ENCODE measurements at regions not wholly inside any gene's neighbourhood (a gene's known extent, or its start where the extent isn't known, plus 50 kb on each side); places are given as distances from the start of the nearest gene placed in this dataset.
A peak's percentile ranks its signal among the peaks of the same experiment; 100 is the strongest.
"Not testable (repeated sequence)": the region's sequence is repeated elsewhere in the genome, so short reads cannot be mapped to it uniquely, and the experiment has no call there.

DNA sequence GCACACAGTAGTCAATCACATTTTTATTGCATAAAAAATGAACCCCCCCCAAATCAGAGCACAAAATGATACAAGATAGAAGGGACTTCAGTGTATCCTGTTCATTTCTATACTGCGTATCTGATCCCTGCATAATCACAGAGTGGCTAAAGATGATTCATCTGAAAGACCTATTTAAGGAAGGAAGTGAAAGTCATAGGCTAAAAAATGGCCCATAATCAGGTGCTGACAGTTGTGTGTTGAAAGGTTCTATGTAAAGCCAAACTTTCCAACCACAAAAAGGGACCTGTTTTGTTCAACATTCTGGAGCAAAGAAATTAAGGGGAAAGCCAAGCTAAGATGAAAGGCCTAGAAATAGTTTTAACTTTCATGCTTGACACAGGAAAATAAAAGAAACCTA is 147.8 kb upstream of the ATP2B1 start:
- no peak for DNase-seq (ENCODE audit: low spot score)

DNA sequence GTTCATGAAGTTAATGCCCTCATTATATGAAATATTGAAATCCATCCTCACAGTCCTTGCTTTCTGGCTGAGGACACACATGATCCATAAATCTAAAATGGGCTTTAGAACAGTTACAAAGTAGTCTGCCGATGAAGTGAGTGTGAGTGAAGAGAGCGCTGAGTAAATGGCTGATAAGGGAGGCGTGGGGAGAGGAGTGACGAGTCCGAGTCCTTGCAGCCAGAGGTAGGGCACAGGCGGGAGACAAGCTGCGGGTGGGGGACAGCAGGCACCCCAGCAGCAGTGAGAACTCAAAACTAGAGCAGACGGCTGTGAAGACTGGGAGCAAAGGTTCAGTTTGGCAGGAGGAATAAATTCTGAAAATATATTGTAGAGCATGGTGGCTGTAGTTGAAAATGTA is 140.1 kb upstream of the ATP2B1 start:
- DNase-seq (ENCODE audit: low spot score): no peak

DNA sequence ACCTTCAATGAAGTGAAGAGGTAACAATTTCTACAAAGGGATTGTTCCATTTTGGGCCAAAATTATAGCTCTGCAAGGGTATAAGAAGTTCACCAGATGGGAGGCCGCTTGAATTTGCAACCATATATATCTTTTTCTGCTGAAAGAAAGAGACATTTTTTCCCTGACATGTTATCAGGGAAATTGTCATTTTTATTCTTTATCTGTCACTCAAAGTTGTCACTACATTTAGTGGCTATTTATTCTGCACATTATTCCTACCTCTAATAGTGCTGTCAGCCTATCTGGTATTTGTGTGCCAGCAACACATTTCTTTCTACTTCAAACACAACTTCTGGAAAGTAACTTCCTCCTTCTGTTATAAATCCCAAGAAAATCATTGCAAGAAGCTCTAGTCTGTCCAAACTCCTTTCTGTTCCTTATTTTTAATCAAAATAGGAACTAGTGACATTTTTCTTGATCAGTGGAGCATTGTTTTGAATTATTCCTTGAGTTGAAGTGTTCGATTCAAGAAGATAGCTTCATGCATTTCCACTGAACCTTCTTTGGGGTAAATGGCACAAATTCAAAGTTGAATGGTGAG is 137.9 kb upstream of the ATP2B1 start:
- no peak for DNase-seq (ENCODE audit: low spot score)

DNA sequence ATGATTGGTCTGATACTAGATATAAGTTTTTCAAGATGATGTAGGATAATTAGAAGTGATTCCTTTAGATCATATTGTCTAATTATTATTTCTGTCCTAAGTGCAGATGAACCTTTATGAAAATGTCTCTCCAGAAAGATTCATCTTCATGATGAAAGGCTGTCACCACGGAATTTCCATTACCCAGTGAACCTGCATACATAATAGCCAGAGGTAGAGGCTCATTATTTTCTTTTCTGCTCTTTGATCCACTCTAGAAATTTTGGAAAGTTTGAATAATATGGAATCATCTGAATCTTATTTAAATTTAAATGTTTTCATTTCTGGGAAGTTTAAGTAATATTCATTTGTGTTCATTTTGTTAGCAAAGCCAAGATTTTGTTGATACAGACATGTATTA is 137.1 kb upstream of the ATP2B1 start:
- no peak for DNase-seq (ENCODE audit: low spot score)

DNA sequence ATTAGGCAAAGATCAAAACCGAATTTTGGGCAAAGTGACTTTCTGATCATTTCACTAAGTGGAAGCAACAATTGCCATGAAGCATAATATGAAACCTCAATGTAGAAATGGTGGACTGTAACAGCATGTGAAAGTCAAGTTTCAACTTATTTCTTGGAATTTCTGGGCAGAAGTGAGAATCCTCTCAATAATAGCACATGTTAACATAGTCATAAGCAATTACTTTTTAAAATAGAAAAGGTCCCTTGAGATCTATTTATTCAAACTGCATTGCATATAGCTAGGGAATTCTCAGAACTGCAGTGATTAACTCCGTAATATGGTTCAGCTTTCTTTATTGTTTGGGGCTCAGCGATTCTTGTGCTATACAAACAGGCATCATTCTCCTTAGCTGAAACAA is 136.7 kb upstream of the ATP2B1 start:
- no peak for DNase-seq (ENCODE audit: low spot score)

DNA sequence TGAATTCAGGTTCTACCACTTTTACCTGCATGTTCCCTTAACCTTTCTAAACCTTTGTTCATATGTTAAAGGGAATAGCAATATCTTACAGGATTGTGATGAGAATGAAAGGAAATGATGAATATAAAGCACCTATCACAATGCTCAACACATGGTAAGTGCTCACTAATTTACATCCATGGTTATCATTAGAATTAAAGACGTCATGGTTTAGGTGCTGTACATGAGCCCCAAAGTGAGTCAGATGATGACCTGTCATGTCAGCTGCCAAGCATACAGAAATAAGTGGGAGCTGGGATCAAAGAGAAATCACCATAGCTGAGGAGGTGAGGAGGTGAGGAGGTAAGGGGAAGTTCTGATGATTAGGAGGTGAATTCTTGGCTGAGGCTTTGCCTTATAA is 135.9 kb upstream of the ATP2B1 start:
- no peak for DNase-seq (ENCODE audit: low spot score)

DNA sequence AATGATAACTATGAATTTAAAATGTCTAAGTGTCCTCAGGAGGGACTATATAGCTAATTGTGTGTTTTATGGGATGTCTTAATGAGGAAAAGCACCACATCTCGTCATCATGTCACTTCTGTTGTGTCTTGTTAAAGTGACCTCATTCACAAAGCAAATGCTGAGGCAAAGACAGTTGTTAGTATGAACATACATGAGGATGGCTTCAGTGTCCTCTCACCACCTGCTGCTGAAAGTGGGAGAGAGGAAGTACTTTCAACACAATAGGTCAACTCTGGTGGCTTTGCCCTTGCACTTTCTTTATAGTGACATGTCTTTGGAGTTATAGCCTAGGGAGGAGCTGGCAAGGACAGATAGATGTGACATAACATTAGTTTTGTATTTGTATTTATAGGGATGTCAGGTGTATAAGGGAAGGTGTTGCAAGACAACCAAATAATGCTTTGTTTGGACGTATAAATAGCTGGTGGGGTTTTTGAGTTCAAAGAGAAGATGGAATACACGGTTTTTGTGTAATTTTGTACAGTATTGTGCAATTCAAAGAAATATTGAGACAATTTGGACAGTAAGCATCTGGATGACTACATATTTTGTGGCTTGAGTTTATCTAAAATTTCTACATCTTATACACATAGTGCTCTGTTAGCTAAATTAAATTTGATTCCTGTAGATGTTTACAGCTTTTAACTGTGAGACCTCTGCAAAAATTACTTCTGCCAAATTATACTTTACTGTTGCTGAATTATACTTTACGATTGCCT is 131.7 kb upstream of the ATP2B1 start:
- DNase-seq (ENCODE audit: low spot score): no peak

DNA sequence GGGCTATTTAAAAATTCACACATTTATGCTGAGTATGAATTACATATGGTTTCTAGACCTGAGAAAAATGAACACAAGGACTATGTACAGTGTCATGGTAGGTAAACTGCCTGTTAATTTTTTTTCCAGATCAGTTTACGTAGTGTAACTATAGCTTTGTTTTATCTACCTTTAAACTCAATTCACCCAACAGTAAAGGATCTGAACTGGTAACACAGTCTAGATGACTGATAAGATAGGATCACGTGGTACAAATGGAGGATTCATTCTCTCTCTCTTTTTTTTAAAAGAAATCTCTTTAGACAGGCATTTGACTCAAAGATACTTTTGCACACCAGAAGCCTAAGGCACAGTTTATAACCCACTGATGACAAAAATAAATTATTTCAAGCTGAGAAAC is 130.8 kb upstream of the ATP2B1 start:
- DNase-seq (ENCODE audit: low spot score): no peak

DNA sequence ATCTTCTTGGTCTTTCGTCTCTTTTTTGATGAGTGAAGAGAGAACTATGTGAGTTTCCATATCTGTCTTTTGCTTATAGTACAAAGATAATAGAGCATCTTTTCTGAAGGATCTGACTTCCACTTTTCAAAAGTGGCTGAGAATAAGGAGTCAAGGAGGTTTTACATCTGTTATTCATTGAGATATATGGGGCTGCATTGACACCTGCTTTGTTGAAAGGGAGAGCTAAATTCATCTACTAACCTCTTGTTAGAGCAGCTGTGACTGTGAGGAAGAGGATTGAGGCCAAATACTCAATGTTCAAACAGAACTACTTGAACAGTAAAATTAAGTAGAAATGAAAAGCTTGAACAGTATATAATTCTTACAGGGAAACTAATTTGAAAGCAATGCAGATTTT is 130.2 kb upstream of the ATP2B1 start:
- DNase-seq (ENCODE audit: low spot score): no peak

DNA sequence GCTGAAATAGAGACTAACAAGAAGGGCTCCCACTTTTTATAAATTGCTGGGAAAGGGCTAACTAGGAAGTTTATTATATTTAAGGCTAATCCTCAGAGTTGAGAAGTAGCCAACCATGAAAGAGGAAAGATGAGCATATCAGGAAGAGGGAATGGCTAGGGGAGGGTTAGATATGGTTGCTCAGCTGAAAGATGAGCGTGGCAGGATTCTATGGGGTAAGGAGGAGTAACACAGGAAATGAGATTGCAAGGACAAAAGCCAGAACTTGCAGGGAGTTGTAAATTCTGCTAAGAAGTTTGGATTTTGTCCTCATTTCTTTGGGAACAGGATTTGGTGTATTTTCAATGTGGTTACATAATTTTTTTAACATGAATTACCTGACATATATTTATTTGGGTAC is 127.4 kb upstream of the ATP2B1 start:
- DNase-seq (ENCODE audit: low spot score): no peak

DNA sequence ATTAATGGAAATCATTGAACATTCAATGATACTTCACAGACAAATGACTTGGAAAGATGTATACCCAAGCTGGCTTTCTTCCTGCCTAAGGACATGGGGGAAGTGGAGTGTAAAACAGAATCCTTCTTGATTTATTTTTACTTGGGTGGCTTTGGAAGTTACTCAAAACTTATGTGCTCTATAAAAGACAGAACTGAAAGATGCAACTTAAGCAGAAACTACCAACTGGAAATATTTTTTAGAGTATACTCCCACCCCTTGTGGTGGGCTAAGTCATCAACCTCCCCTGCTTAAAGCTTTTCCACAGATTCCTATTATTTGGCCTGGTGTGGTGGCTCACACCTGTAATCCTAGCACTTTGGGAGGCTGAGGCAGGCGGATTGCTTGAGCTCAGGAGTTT is 126.0 kb upstream of the ATP2B1 start:
- DNase-seq (ENCODE audit: low spot score): no peak

DNA sequence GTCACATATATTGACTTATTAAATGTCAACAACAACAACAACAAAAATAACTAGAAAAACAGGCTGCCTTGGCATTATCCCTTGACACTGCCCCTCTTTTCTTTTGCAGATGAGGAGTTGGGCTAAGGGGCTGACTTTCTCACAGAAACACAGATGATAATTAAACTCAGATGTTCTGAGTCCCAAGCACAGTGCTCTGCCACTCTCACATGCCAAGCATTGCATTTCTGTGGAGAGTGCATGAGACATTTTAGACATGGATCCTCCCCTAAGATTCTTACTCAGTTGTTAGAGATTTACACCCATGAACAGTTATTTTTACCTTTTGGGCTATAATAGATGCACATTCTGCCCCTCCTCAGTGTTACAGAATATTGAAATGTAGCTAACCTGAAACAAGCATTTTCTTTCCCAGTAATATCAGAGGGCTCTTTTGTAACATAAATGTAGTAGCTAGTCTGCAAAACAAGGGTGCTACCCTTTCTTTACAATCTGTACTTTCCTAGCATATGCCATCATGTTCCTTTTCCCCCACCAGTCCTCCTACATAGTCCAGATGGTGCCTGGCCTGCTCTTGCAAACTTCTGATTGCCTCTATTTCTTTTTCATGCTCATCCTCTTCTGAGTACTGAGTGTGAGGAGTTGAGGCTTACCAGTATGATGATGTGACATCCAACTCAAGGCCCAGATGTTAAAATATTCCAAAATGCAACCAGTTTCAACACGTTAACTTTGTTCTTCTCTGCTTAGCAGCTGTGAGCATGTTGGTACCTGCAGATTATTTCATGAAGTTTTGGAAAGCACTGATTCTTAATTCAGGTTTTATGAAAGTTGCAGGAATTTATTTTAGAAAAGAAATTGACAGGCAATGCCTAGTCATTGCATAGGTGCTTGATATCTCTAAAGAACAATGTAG is 125.0 kb upstream of the ATP2B1 start:
- peak; percentile 38 for DNase-seq (ENCODE audit: low spot score)

DNA sequence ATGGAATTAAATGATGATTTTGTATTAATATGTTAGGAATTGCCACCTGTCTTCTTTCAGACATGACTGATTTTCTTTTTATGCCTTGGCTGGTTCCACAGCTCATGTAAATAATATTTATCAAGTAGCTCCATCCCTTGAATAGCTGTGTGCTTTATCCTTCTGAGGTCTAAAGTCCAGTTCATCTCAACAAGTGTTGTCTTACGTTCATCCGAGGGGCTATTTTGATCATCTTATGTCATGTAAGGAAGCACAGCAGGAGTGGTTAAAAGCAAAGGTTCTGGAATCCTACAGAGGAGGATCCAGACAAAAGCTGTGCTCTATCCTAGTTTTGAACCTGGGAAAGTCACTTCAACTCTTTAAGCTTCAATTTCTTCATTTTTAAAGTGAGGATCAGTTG is 123.7 kb upstream of the ATP2B1 start:
- no peak for DNase-seq (ENCODE audit: low spot score)

DNA sequence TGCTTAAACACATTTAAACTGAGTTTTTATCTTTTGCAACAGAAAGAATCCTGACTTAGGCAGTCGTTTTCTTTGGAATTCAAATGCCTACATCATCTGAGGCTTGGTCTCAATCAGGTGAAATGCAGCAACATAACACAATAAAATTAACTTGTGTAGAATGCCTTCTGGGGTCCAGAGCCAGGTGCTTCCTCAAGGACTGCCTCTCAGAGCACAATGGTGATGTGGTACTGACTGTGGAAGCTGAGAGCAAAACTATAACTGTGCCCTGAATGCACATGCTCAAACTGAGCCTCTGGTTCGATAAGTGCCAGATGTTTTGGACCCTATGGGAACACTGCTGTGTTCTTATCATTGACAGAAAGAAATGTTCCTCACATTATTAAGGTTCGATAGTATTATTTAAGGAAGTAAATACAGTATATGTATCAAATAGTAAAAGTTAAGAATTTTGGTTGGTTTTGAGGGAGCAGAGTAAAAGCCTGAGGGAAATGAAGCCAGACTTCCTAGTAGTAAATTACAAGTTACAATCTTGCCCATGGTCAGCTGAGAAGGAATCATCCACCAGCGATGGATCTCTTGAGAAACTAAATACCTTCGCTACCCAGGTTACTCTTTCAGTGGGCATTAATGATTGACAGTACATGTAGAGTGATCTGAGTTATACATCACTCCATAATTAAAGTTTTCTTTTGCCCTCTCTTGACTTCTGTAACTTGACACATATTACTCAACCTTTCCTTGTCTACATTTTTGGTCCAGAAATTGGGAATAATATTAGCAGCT is 122.9 kb upstream of the ATP2B1 start:
- no peak for DNase-seq (ENCODE audit: low spot score)

DNA sequence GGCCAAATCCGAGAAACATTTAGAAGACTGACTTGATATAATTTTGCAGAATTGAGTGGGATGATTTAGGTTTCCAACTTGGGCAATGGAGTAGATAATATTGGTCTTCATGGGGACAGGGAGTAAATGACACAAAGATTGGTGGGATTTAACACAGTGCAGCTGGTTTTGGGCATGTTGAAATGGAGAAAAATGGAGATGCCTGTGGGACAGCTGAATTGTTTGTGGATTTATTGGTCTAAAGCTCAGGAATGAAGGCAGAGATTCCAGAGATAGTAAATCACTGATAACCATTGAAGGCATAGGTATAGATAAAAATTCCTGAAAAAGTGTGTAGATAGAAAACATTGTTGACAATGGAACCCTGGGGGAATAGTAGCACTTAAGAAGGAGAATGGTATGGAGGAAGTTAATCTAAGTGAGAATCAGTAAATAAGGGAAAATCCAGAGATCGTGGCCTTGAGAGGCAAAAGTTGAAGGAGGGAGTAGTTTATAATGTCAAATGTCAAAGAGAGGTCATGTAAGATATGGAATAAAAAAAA is 120.9 kb upstream of the ATP2B1 start:
- no peak for DNase-seq (ENCODE audit: low spot score)

DNA sequence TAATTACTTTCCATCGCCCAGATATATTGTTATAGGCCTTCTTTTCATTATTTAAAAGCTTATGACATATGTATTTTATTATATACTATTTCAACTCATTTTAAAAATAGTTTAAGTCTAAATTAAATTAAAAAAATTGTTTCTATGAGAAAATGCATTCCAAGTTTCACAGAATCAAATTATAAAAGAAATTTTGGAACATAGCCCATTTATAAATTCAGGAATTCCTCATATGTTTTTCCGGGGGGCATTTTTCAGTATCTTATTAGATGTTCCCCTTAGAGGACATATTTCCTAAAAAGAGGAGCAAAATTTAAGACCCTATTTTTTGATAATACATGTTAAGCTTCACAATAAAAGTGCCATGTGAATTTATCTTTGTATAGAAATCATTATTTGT is 119.9 kb upstream of the ATP2B1 start:
- no peak for DNase-seq (ENCODE audit: low spot score)

DNA sequence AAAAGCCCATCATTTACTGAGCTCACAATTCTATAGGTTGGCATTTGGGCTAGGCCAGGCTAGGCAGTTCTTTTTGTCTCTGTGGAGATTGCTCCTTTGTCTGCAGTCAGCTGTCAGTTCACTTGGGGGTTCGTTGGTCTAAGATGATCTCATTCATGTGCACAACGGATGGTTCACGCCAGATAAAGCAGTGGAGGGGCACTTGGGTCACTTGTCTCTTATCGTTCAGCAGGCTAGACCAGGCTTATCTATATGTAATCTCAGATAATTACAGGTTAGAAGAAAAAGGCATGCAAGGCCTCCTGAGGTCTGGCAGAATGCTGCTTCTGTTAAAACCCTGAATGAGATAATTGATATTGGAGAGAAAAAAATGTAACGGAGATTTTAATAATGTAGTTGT is 119.0 kb upstream of the ATP2B1 start:
- no peak for DNase-seq (ENCODE audit: low spot score)

DNA sequence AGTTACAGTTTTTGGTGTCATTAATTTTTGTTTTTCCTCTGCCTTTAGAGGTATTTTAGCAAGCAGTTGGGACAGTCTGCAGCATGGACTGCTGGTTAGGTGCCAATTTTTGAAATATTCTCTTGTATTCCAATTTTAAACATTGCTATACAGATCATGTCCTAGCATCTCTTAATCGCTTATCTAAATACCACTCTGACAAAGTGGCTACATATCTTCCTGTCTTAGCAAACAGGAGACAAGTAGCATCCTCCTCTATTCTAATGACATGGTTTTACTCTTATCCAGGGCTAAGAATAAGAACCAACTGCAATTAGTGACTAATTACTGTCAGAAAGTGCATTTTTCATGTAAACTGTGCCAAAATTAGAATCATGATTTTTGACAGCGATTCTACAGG is 117.8 kb upstream of the ATP2B1 start:
- no peak for DNase-seq (ENCODE audit: low spot score)

DNA sequence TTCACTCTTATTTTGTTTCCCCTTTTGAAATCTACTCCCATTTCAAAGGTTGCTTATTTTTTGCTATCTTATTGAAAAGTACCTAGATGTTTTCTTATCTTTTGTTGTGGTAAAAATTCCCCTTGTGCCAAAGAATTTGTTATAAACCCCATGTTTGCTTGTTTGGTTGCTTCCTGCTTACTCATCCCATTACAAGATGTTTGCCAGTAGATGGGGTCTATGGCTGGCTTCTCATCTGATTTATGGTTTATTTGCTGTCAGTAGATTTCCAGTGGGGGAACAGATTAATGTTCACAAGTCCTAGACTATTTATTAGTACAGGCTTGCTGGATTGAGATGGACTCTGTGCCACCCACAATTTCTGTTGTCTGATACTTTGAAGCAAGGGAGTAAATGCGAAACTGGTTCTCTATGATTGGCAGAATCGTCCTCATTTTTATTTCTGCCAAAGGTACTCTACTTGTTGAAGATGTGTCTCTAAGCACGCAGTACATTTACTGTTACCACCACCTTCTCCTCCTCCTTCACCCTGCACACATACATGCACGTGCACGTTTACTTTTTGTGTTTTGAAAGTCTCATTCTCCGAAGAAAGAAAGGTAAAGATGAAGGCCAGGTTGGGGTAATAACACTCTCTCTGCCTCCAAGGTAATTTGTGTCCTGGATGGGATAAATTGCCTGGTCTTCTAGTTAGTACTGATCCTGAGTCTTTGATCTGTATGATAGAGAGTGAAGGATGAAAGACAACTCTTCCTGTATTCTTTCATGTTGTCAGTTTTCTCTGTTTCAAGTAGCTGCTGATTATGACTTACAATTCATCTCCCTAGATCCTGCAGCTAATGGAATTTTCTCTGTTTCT is 117.2 kb upstream of the ATP2B1 start:
- DNase-seq (ENCODE audit: low spot score): no peak

DNA sequence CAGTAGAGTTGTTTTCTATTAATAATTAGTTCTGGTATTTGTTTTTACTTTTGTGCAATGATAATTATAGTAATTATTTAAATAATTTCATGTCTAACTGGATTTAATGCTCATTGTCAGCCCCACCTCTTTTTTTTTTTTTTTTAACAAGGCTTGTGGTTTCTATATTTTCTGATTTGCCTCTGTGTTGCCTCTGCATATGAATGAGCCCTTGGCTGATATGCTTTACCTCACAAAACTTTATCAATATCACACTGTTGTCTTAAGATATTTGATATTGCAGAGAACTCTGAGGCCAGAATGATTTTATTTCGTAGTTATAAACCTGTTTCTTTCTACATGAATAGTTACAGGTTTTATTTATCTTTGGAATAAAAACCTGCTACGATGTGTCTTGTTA is 116.2 kb upstream of the ATP2B1 start:
- DNase-seq (ENCODE audit: low spot score): no peak

DNA sequence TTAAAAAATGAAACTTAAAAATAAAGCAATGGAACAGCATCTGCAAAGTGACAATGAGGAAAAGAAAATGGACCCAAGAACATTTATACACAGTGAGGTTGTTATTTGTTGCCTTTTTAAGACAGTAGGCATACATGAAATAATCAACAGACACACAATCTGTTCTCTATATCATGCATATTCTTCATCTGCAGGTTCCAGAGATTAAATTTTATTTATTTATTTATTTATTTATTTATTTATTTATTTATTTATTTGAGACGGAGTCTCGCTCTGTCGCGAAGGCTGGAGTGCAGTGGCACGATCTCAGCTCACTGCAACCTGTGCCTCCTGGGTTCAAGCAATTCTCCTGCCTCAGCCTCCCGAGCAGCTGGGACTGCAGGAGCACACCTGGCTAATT is 114.4 kb upstream of the ATP2B1 start:
- DNase-seq (ENCODE audit: low spot score): not testable (repeated sequence)

Data from Ammon's horn (tissue), 1 donor.